GM18508 (cell line): ENCODE measurements at regions not wholly inside any gene's neighbourhood (a gene's known extent, or its start where the extent isn't known, plus 50 kb on each side); places are given as distances from the start of the nearest gene placed in this dataset.

Experiments used
- ATAC-seq: cut with Tn5 transposase; IDR thresholded peaks from one replicate; pipeline ENCODE4 v1.9.1; 2021; ENCODE audit warnings: moderate number of reproducible peaks; ENCODE audit not compliant: insufficient read depth, unreplicated experiment

DNA sequence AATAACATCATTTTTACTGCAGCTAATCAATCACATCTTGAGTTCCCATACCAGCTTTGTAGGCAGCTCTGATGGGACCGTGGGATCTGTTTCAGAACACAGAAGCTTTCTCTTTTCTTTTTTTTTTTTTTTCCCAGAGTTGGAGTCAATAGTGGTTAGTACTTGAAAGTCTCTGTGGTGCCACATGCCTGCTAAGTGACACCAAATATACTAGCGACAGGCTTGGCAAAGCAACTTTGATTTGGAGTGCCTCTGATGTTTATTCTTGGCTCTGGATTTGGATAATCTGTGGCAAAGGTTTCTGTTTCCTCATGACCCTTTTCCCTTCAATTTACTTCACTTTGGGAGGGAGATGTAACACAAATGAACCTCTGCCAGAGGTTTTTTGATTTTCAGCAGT lies 681.4 kb upstream of the TENM4 start:
- no peak for ATAC-seq

DNA sequence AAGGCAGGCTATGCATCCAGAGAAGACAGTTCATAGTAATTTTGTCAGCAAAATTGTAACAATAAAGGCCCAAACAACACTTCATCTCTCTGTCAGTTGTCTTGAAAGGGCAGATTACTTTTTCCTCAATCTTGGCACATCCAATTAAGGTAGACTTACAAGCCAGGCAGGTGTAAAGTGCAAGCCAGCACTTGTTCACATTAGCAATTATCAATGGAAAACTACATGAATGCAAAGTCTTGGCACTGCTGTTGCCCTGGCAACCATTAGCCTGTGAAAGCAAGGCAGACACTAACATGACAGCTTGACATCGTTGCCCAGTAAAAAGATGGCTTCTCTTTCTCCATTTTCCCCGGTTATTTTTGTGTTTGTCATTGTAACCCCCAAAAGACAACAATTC lies 677.2 kb upstream of the TENM4 start:
- ATAC-seq: no peak

DNA sequence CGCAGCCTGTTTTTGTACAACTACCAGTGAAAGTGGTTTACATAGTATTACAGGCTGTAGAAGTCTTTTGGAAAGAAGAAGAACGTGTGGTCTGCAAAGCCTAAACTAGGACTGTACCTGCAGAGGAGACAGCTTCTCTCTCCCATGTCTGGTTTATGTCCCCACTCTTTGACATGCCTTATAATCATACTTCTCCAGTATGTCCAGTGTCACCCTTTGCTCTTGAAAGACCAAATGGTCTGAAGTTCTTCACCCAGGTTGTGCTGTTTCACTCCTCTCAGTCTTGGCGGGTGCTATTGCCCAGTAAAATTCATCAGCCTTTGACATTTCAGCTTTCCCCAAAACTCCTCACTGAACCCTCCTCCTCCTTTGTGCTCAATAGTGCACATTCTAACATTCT lies 676.0 kb upstream of the TENM4 start:
- ATAC-seq: no peak

DNA sequence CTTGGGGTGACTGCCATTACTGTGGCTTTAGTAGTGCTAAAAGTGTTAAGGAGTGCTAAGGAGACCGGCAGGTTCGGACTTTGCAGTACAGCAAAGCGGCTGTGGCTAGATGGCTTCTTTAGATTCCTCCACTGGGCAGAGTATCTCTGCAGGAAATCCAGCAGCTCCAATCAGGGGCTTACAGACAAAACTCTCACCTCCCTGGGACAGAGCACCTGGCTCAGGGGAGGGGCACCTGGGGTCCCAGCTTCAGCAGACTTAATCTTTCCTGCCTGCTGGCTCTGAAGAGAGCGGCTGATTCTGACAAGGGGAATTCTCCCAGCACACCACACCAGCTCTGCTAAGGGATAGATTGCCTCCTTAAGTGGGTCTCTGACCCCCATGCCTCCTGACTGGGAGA lies 668.8 kb upstream of the TENM4 start:
- ATAC-seq: no peak

DNA sequence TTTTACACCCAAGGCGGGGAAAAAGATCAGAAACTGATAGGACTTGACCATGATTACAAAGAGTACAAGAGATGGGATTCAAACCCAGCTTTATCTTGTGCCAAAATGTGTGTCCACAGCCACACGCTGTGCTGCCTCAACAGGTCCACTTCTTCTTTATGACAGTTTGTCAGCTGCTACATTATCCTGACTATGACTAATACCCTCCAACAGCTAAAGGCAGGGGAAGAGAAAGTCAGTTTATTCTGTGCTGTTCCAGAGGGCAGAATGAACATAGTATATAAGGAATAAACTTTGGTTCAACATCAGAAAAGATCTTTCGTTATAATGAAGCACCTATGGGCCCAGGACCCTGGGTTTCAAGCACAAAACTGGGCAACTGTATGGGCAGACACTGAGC lies 668.2 kb upstream of the TENM4 start:
- ATAC-seq: no peak

DNA sequence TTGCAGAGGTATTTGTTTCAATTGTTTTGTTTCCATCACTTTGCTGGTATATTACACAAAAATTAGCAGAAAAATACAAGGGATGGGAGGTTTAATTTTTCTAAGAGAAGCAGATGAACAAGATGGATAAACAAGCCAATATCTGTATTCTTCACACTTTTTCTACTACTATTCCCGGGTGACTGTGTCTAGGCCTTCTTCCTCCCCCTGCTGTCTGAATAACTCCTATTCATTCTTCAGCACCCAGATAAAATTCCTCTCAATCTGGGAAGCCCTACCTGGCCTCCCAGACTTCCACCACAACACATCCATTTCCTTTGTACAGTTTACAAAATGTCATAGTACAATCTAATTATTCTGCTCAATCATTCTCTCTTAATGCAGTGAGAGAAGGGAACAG lies 666.6 kb upstream of the TENM4 start:
- no peak for ATAC-seq

DNA sequence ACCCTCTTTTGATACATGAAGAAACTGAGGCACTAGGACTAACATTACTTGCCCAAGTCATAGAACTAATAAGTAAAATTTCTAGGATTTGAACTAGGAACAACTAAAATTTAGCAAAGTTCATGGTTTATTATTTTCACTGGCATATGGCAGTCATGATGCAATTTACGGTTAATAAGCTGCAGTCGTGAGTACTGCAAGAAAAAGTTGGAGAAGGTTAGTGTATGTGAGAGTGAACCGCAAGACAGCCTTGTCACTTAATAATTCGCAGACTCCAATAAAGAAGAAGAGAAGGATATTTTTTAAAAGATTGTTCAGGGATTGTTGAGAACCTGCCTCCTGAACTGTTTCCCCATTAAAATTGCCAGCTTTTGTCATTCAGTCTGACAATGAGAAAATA lies 663.4 kb upstream of the TENM4 start:
- no peak for ATAC-seq

DNA sequence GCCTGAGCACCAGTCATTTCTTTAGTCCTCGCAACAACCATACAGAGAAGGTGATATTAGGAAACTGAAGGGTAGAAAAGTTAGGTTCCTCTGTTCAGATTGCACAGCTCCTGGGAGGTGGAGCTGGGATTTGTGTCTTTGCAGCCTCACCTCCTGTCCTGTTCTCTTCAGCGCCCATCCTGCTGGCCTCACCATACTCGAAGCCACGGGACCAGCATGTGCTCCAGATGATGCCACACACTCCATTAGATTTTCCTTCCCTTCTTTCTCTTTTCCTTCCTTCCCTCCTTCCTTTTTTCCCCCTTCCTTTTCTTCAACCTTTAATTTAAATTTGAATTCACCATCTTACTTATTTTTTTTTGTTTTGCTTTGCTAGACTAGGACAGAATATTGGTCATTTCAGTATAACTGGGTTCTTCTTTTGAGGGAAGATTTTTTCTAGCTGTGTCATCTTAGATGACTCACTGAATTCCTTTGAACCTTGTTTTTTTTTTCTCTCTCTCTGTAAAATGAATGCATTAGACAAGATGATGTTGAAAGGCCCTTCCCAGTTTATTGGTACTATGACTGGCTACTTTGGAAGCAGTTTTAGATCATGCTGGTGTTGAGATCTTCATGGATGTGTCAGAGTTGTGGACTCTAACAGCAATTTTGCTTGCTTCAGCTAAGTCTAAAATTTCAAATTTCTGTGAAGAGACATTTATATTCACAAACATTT lies 662.5 kb upstream of the TENM4 start:
- no peak for ATAC-seq

DNA sequence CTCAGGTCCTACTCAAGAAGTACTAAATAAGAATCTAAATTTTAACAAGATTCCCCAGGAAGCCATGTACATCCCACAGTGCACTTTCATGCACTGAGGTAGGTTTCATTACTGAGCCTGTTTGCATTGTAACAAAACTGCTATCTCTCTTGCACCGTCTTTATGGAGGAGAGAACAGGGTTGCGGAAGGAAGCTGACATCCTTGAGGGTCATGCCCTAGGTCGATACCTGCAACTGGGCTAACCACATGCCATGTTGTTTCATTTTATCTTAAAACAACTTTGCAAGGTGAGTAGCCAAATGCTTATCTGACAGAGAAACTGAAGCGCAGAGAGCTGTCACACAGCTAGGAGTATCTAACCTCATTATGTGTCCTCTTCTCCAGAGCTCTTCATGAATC lies 656.3 kb upstream of the TENM4 start:
- ATAC-seq: no peak

DNA sequence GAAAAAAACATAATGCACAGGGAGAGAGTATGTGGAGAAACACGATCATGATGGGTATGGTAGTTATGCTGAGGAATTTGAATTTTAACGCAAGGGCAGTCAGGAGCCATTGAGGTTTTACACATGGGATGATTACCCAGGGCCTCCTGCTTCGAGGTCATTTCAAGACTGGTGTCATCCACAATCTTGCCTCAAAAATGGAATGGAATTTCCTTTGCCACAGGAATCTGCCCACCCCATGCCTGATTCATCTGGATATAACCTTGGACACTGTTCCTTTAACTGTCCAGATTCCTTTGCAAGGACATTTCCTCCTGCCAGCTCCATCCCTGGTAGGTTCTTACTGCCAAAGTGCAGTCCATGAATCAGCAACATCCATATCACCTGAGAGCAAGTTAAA lies 655.9 kb upstream of the TENM4 start:
- ATAC-seq: no peak

DNA sequence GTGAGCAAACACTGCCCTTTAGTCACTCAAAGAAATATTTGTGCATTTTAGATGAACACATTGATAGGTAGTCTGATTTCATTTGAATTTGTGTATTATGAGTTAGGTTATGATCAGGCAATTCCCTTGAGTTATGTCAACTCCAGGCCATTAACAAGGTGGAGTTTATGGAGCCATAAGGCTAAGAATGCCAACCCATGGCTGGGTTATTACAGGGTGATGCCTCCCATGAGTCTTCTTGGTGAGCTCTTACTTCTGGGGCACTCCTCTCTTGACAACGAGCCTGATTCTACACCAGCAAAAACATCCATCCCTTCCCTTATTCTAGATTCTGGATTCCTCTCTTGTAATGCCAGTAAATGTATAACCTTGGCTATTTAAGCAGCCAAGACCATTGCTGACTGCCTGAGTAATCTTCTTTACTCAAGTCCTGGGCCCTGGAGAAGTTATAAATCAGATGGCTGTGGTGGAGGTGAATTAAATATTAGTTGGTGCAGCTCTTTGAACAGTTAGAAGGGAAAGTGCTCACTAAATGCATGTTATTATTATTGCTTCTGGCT lies 645.7 kb upstream of the TENM4 start:
- ATAC-seq: no peak

DNA sequence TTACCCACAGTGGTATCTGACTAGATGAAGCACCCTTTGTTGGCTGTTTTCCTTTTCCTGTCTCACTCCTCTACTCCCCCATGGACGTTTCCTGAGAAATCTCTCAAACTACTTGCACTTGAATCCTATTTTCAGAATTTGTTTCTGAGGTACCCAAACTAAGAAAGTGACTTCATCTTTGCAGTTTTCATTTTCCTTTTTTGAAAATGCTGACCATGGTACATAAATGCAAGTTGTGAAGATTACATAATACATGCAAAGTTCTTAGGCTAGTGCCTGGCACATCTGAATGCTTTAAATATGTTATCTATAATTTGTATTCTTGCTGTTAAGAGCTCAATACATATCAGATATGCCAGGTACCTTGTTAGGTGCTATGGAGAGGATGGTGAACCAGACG lies 644.7 kb upstream of the TENM4 start:
- ATAC-seq: no peak

DNA sequence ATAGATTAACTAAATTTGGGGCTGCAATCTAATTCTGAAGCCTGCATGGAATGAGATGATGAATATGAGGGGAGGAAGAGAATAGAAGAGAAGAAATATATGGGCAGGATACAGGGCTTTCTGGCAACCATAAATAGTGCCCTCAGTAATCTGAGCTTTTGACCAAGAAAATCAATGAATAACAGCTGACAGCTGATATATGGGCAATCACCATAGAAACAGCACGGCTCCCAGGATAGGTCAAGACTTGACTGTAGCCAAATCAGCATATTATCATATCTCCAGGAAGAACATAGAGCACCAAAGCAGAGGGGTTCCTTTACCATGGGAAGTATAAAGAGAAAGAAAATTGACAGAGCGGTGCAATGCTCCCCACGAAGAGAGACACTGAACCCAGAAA lies 643.8 kb upstream of the TENM4 start:
- ATAC-seq: no peak

DNA sequence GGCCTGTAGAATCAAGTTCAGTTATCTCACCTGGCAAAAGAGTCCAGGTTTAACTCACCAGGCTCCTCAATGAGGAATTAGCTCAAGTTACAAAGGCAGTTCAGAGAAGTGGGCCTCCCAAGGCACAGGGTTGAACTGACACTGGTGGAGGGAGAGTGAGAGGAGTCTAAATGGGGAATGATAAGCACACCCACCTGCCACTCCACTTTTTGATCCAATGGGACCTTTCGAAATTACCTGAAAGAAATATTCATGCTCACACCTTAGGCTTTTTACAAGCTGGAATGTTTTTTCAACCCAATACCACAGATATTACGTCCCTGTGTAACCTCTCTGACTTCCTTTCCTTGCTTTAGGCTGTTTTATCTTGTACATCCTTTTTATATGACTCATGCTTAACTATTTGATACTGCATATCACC lies 642.7 kb upstream of the TENM4 start:
- ATAC-seq: no peak

DNA sequence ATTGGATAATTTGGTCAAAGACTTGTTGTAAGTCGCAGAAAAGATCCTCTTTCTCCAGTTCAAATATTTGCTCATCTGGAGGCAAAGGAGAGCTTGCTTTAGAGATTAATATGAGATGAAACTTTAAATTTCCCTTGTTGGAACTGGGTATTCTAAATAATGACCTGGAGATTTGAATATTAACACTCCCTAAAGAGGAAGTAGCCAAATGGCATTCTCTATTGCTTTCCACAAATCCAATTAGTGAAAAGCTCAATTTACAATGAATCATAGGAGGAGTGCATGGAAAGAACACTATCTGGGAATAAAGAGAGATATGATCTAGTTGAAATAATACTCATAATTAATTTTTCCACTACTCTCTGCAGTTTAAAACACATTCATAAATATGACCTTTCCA lies 641.6 kb upstream of the TENM4 start:
- no peak for ATAC-seq

DNA sequence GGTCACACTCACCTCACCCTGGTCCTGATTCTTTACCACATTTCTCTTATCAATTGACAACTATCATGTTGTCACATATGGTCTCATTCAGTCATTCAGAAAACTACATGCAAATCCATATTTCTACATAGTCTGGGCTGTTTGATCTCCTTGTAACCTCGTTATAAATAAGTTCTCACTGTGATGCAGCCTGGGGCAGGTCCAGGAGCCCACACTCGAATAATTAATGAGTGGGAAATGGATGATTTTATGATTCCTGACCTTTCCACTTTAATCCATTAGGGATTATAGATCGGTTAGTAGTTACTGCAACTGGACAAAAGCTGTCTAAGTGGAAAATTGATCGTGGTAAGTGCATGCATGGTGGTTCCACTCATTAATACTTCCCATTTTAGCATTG lies 636.3 kb upstream of the TENM4 start:
- no peak for ATAC-seq

DNA sequence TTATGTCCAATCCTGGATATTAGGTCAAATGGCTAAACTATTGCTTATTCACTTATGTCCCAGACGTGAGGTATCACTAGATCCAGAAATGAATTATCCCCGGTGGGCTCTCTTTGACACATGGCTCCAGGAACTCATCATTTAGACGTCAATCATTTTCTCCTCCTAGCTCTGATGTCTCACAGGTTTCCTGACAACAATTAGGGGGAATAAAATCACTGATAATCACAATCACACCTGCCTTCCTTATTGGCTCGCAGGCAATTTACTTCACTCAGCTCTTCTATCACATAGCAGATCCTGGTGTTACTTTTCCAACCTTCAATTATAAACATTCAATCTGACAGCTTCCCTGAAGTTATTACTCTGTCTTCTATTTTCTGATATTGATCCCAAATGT lies 634.0 kb upstream of the TENM4 start:
- no peak for ATAC-seq

DNA sequence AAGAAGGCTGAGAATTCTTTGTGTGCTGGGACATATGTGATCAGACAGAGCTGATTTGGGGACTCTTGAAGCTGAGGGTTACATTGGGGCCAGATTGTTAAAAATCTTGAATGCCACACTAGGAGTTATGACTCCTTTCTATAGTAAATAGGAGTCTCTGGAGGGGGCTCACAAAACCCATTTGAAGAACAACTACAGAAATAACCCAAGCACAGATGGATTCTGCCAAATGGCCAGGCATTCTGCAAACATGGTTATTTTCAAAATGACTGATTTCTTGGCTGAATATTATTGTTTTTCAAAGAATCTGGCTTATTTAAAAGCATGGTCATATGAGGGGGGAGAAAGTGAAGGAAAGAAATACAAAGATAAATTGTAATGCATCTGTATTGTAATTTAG lies 625.5 kb upstream of the TENM4 start:
- no peak for ATAC-seq

DNA sequence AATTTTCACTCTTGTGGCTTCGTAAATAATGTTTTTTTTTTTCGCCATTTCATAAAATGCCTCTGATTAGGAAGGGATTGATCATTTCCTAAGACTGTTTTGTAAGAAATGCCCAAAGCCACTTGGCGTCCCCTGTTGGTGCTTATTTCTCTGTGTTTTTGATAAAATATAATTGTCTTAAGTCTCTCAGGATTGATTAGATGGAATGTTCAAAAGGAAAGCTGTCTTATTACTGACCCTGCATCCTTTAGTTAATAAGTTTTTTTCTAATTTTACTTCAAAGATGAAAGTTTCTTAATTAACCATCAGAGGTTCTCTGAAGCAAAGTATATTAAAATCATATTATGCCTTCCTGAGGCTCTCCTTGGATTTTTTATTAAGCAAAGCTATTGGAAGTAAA lies 624.3 kb upstream of the TENM4 start:
- ATAC-seq: no peak

DNA sequence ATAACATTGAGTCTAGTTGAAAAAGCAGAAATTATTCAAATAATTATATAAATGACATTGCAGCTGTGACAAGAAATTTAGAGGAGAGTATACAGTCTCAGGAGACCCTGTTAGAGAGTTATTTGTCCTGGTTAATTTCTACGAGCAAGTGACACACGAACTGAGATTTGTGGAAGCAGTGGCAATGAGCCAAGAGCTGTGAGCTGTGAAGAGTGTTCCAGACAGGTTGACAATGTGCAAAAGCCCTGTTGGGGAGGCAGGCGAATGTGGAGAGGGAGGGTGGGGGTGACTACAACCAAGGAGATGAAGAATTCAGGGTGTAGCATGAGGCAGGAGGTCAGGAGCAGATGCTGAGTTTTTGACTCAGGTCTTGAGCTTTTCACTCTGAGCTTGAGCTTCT lies 620.2 kb upstream of the TENM4 start:
- no peak for ATAC-seq

DNA sequence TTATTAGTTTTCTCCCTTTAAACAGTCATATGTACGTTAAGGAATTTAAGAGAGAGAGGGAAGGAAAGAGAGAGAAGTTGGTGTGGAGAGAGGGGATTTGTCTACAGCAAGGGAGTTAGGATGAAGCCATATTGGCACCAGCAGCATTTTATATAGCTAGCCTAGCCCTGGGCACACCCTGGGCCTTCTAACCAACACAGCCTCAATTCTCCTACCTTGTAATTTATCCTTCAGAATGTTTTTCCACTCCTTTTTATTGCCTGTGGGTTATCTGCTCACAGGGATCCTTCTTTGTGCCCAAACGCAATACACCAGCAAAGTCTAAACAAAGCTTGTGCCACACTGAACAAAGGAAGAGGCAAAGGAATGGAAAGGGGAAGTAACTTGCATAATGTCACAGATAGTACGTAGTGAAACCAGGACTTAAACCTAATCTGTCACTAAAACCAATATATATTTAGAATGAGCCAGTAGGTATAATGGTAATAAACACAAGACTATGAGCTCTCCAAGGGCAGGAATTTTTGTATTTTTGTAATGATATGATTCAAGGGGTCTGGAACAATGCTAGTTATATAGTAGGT lies 613.8 kb upstream of the TENM4 start:
- ATAC-seq: no peak

DNA sequence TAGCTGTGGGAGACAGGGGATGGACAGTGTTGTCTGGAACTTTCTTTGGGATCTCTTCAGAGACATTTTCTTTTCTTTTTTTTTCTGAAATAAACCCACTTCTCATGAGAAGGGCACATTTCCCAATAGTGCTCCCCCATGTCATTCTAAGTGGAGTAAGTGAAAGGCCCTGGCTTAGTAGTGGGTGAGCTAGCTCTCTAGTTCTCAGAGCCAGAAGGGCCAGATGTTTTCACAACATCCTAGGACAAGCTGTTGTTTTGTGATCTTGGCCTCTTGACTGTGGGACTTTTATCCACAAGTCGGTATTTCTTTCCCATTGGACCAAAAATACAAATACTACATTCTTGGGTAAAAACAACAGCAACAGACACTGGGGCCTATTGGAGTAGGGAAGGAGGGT lies 607.7 kb upstream of the TENM4 start:
- no peak for ATAC-seq
